IMR-90 (cell line): ENCODE measurements at regions not wholly inside any gene's neighbourhood (a gene's known extent, or its start where the extent isn't known, plus 50 kb on each side); places are given as distances from the start of the nearest gene placed in this dataset.

Experiments used
- ATAC-seq: fragments of 200-7000 bp; cut with Tn5 transposase; 2 replicates; pipeline ENCODE4 v1.9.1; 2020; ENCODE audit warnings: low read depth, mild to moderate bottlenecking, moderate library complexity
- BruUV-seq: library from RNA; stranded (reverse); fragments of 400-500 nt; replicated peaks from 2 replicates; lab custom pipeline; 2021; lab: Mats Ljungman, UMichigan
- CTCF ChIA-PET: fragments of 300-600 bp; formaldehyde crosslinking; extraction: SDS; loops from one replicate; lab custom pipeline; 2021; ENCODE audit warnings: antibody characterized with exemption; lab: Yijun Ruan, JAX
- POLR2A ChIA-PET: fragments of 300-600 bp; sonication (Branson Sonifier 250); formaldehyde crosslinking; loops from one replicate; lab custom pipeline; 2022; ENCODE audit warnings: antibody characterized with exemption; ENCODE audit not compliant: unreplicated experiment; lab: Charles Lee
- DNase-seq: peaks from one replicate; pipeline ENCODE4 v3.0.0; 2013
- H2AFZ ChIP-seq: replicated peaks from 2 replicates; pipeline ENCODE3; 2013; ENCODE audit warnings: low read length, mild to moderate bottlenecking; ENCODE audit not compliant: poor library complexity
- H2AK5ac ChIP-seq: 2 replicates; pipeline ENCODE4 v1.6.1; 2013; ENCODE audit warnings: low read depth, low read length, inconsistent platforms
- H2AK9ac ChIP-seq: replicated peaks from 2 replicates; pipeline ENCODE3; 2013; ENCODE audit warnings: mild to moderate bottlenecking, low read depth, low read length, moderate library complexity; ENCODE audit not compliant: poor library complexity
- H2BK120ac ChIP-seq: 2 replicates; pipeline ENCODE4 v1.6.1; 2013; ENCODE audit warnings: low read depth, low read length, inconsistent platforms
- H2BK15ac ChIP-seq: 3 replicates; pipeline ENCODE4 v1.6.1; 2013; ENCODE audit warnings: low read depth, low read length, inconsistent platforms
- H2BK20ac ChIP-seq: 2 replicates; pipeline ENCODE4 v1.6.1; 2013; ENCODE audit warnings: low read depth, mild to moderate bottlenecking, inconsistent platforms, low read length, moderate library complexity
- H2BK5ac ChIP-seq: 2 replicates; pipeline ENCODE4 v1.6.1; 2013; ENCODE audit warnings: mild to moderate bottlenecking, low read depth, low read length, inconsistent platforms; ENCODE audit not compliant: poor library complexity, severe bottlenecking
- H3K14ac ChIP-seq: replicated peaks from 2 replicates; pipeline ENCODE4 v1.6.1; 2013; ENCODE audit warnings: low read depth, low read length, inconsistent platforms
- H3K18ac ChIP-seq: 2 replicates; pipeline ENCODE4 v1.6.1; 2013; ENCODE audit warnings: low read depth, low read length, control low read depth
- H3K23ac ChIP-seq: 2 replicates; pipeline ENCODE4 v1.6.1; 2013; ENCODE audit warnings: low read depth, low read length, inconsistent platforms
- H3K27ac ChIP-seq: 2 replicates; pipeline ENCODE4 v1.5.1; 2013; ENCODE audit warnings: mild to moderate bottlenecking, control low read depth, low read length; ENCODE audit not compliant: insufficient read depth
- H3K27me3 ChIP-seq: 2 replicates; pipeline ENCODE4 v1.6.1; 2013; ENCODE audit warnings: low read length; ENCODE audit not compliant: control insufficient read depth, insufficient read depth
- H3K36me3 ChIP-seq: 2 replicates; pipeline ENCODE4 v1.6.1; 2013; ENCODE audit warnings: low read length, mixed read lengths; ENCODE audit not compliant: control insufficient read depth, insufficient read depth
- H3K4ac ChIP-seq: 2 replicates; pipeline ENCODE4 v1.6.1; 2013; ENCODE audit warnings: low read depth, low read length, inconsistent platforms
- H3K4me1 ChIP-seq: 2 replicates; pipeline ENCODE4 v1.6.1; 2013; ENCODE audit warnings: low read length, mixed read lengths; ENCODE audit not compliant: control insufficient read depth, insufficient read depth
- H3K4me2 ChIP-seq: 2 replicates; pipeline ENCODE4 v1.6.1; 2013; ENCODE audit warnings: low read depth, mild to moderate bottlenecking, control low read depth, low read length, moderate library complexity
- H3K4me3 ChIP-seq: 2 replicates; pipeline ENCODE4 v1.5.1; 2013; ENCODE audit warnings: low read depth, mild to moderate bottlenecking, control low read depth, low read length, moderate library complexity; ENCODE audit not compliant: insufficient read depth
- H3K56ac ChIP-seq: 2 replicates; pipeline ENCODE4 v1.6.1; 2013; ENCODE audit warnings: low read length, inconsistent platforms; ENCODE audit not compliant: insufficient read depth; ENCODE audit errors: extremely low read depth
- H3K79me1 ChIP-seq, 2 experiments: 2 replicates each; pipeline ENCODE4 v1.6.1; 2013; ENCODE audit warnings: low read length in 2 of 2, inconsistent platforms in 1 of 2, low read depth in 1 of 2
- H3K9ac ChIP-seq: 2 replicates; pipeline ENCODE4 v1.6.1; 2013; ENCODE audit warnings: low read depth, low read length, control low read depth
- H3K9me1 ChIP-seq: 2 replicates; pipeline ENCODE4 v1.6.1; 2013; ENCODE audit warnings: low read length, inconsistent platforms; ENCODE audit not compliant: insufficient read depth
- H3K9me3 ChIP-seq: 2 replicates; pipeline ENCODE4 v1.6.1; 2013; ENCODE audit warnings: low read length; ENCODE audit not compliant: control insufficient read depth, insufficient read depth
- H4K20me1 ChIP-seq: 2 replicates; pipeline ENCODE4 v1.6.1; 2013; ENCODE audit warnings: low read length, inconsistent platforms; ENCODE audit not compliant: insufficient read depth
- H4K5ac ChIP-seq: 2 replicates; pipeline ENCODE4 v1.6.1; 2013; ENCODE audit warnings: mild to moderate bottlenecking, low read depth, low read length, control low read depth
- H4K8ac ChIP-seq, 2 experiments: 2 replicates each; pipeline ENCODE4 v1.6.1; 2013; ENCODE audit warnings: low read depth in 2 of 2, low read length in 2 of 2, control low read depth in 1 of 2, inconsistent platforms in 1 of 2
- H4K91ac ChIP-seq: 2 replicates; pipeline ENCODE4 v1.6.1; 2013; ENCODE audit warnings: low read depth, low read length, inconsistent platforms; ENCODE audit not compliant: insufficient read depth
- BHLHE40 ChIP-seq: fragments of 150-350 bp; IDR thresholded peaks from 2 replicates; pipeline ENCODE4 v1.6.1; 2016; ENCODE audit warnings: mild to moderate bottlenecking, low read depth, low read length
- CEBPB ChIP-seq: IDR thresholded peaks from 2 replicates; pipeline ENCODE4 v1.6.1; 2012; ENCODE audit warnings: low read depth, low read length, improper control_type of control experiment
- CHD1 ChIP-seq: IDR thresholded peaks from 2 replicates; pipeline ENCODE4 v1.6.1; 2012; ENCODE audit warnings: low read depth, low read length, improper control_type of control experiment
- CTCF ChIP-seq: conservative IDR thresholded peaks from 2 replicates; pipeline ENCODE4 v1.5.1; 2012; ENCODE audit warnings: mild to moderate bottlenecking, low read depth, low read length, improper control_type of control experiment
- ELK1 ChIP-seq: fragments of 150-350 bp; IDR thresholded peaks from 2 replicates; pipeline ENCODE4 v1.6.1; 2016; ENCODE audit warnings: low read depth, mild to moderate bottlenecking, low read length, moderate library complexity, borderline replicate concordance
- FOS ChIP-seq: fragments of 150-350 bp; IDR thresholded peaks from 2 replicates; pipeline ENCODE4 v1.6.1; 2016; ENCODE audit warnings: low read depth, low read length
- MAFK ChIP-seq: IDR thresholded peaks from 2 replicates; pipeline ENCODE4 v1.6.1; 2012; ENCODE audit warnings: low read depth, low read length, improper control_type of control experiment
- MAZ ChIP-seq: IDR thresholded peaks from 2 replicates; pipeline ENCODE4 v1.6.1; 2012; ENCODE audit warnings: low read depth, mild to moderate bottlenecking, low read length, improper control_type of control experiment, moderate library complexity, borderline replicate concordance
- MXI1 ChIP-seq: IDR thresholded peaks from 2 replicates; pipeline ENCODE4 v1.6.1; 2012; ENCODE audit warnings: low read depth, mild to moderate bottlenecking, low read length, moderate library complexity, borderline replicate concordance
- NFE2L2 ChIP-seq: fragments of 150-350 bp; IDR thresholded peaks from 2 replicates; pipeline ENCODE4 v1.6.1; 2016; ENCODE audit warnings: low read depth, mild to moderate bottlenecking, low read length
- POLR2A ChIP-seq: IDR thresholded peaks from 2 replicates; pipeline ENCODE4 v1.6.1; 2012; ENCODE audit warnings: mild to moderate bottlenecking, low read depth, low read length
- RAD21 ChIP-seq: IDR thresholded peaks from 2 replicates; pipeline ENCODE4 v1.6.1; 2012; ENCODE audit warnings: low read length, improper control_type of control experiment
- RCOR1 ChIP-seq: IDR thresholded peaks from 2 replicates; pipeline ENCODE4 v1.6.1; 2012; ENCODE audit warnings: mild to moderate bottlenecking, low read length, improper control_type of control experiment; ENCODE audit not compliant: insufficient replicate concordance
- RFX5 ChIP-seq: IDR thresholded peaks from 2 replicates; pipeline ENCODE4 v1.8.0; 2012; ENCODE audit warnings: low read depth, mild to moderate bottlenecking, low read length, moderate library complexity
- SMC3 ChIP-seq: fragments of 150-350 bp; IDR thresholded peaks from 2 replicates; pipeline ENCODE4 v1.6.1; 2016; ENCODE audit warnings: low read depth, mild to moderate bottlenecking, antibody characterized with exemption, low read length, moderate library complexity
- USF2 ChIP-seq: fragments of 150-350 bp; IDR thresholded peaks from 2 replicates; pipeline ENCODE4 v1.6.1; 2017; ENCODE audit warnings: mild to moderate bottlenecking, antibody characterized with exemption, low read length, low read depth
- WGBS, 2 experiments: methylation state at CpG; one replicate each; pipeline versions ENCODE4 v1.1.5 to v1.1.7; 2013; ENCODE audit warnings: missing lambda C conversion rate in 2 of 2; ENCODE audit not compliant: insufficient read length in 1 of 2; ENCODE audit errors: extremely low coverage in 2 of 2; 5-methylcytosine and 5-hydroxymethylcytosine counted together
- dilution Hi-C: fragments of 300-500 bp; cut with HindIII; formaldehyde crosslinking; loops from one replicate; pipeline ENCODE4 v1.14.3; 2018; ENCODE audit warnings: low sequenced_read_pairs; ENCODE audit not compliant: unreplicated experiment
- in situ Hi-C: fragments of 300-500 bp; cut with MboI; formaldehyde crosslinking; loops from 3 replicates; pipeline ENCODE4 v1.14.3; 2019; ENCODE audit warnings: low sequenced_read_pairs, inconsistent platforms, mixed read lengths
- intact Hi-C: fragments of 100-400 bp; cut with micrococcal nuclease; formaldehyde crosslinking; loops from 2 replicates; pipeline ENCODE4 v1.10.0; 2022

- Histone ChIP-seq H3K9me3 (no peaks in the 10 kb centered on the region; the same call in 1 of the 2 replicates), H4K91ac (no peak overlapping the region), H3K56ac (no peak overlapping the region), H3K9ac (no peak overlapping the region), H2BK15ac (no peak overlapping the region), H3K36me3 (no peaks in the 10 kb centered on the region), H3K4me2 (no peak overlapping the region), H3K27ac (no peak overlapping the region), H2AK5ac (no peak overlapping the region), H4K20me1 (no peaks in the 10 kb centered on the region), H3K18ac (no peak overlapping the region), H3K4me3 (no peak overlapping the region), H3K27me3 (no peaks in the 10 kb centered on the region), H2AFZ (no peak overlapping the region), H3K9me1 (no peaks in the 10 kb centered on the region), H2BK120ac (no peak overlapping the region), H2BK20ac (no peak overlapping the region), H3K4me1 (no peaks in the 10 kb centered on the region), H4K5ac (no peak overlapping the region), H4K8ac (no peak overlapping the region), H2BK5ac (no peak overlapping the region), H3K14ac (no peak overlapping the region), H3K4ac (no peak overlapping the region), H3K23ac (no peak overlapping the region), H3K79me1 (no peaks in the 10 kb centered on the region), H2AK9ac (no peak overlapping the region)
- 62% methylated on average over 5 of the region's 6 CpGs; no CpG with 5 or more reads in 1 of the 2 experiments for WGBS, 2 experiments
- in situ Hi-C loops (no loop called here), intact Hi-C loops (no loop called here), dilution Hi-C loops (no loop called here)
- ChIA-PET POLR2A (no interaction called here), CTCF (interaction anchor here (0.5 kb wide), 1 partner anchor 208 kb away, joined by 4 read pairs; no protein-coding TSS in a partner anchor)
- DNase-seq (no peak), ATAC-seq (no peak)
- no peak for TF ChIP-seq RAD21
- TF ChIP-seq NFE2L2: no peak
- no peak for TF ChIP-seq BHLHE40
- TF ChIP-seq MAZ: no peak
- TF ChIP-seq ELK1: no peak
- no peak for TF ChIP-seq MAFK
- TF ChIP-seq RCOR1: no peak
- TF ChIP-seq MXI1: no peak
- no peak for TF ChIP-seq CEBPB
- TF ChIP-seq CTCF: no peak
- TF ChIP-seq USF2: no peak
- TF ChIP-seq SMC3: no peak
- no peak for TF ChIP-seq CHD1
- TF ChIP-seq RFX5: no peak
- TF ChIP-seq FOS: no peak
- TF ChIP-seq POLR2A: no peak
- no TSS peak for BruUV-seq
Observed at GRCh38 chr11:106553304-106553703, 465.0 kb downstream of the GUCY1A2 start.
